ENCODE measurements at regions not wholly inside any gene's neighbourhood (a gene's known extent, or its start where the extent isn't known, plus 50 kb on each side); places are given as distances from the start of the nearest gene placed in this dataset.

DNA sequence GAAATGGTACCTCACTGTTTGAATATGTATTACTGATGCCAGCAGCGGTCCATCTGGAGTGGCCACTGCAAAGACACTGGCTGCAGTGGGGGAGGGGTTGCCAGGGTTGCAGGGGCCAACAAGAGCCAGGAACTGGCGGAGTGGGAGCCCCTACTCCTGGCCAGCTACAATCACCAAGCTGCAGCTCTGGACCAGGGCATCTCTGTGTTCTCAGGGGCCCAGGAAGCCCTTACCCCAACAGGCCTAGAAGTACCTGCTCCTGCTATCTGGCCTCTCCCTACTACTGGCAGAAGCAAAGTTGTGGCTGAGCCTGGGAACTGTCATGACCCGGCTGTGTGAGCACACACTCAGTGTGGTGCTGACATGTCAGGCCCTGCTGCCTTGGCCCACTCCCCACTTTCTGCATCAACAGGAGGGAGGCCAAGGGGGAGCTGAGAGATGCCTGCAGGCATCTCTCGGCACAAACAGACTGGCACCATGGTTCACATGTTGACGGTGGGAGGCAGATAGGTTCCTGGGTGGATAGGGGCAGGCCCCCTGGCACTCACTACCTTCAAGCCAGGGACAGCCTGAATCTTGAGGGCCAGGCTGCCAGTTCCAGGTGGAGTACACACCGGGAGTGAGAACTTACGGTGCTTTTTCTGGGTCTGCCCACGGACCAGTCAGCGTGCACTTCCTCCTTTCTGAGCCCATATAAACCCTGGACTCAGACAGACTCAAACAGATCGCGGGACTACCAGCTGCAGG lies 1188.0 kb downstream of the GRIK2 start:
- TF ChIP-seq POLR2A (IDR thresholded peaks at IDR 0.05; ENCODE audit: low read depth, low read length) (no peak), POLR2AphosphoS5 (IDR thresholded peaks at IDR 0.05; ENCODE audit: low read depth, low read length) (no peak), TAF1 (IDR thresholded peaks at IDR 0.05; ENCODE audit: borderline replicate concordance, low read depth, low read length) (no peak)

All from GM12892 (cell line).